Activated CD4-positive, alpha-beta T cell treated with anti-CD3 and anti-CD28 coated beads for 48 hours (primary cell): ENCODE measurements at regions not wholly inside any gene's neighbourhood (a gene's known extent, or its start where the extent isn't known, plus 50 kb on each side); places are given as distances from the start of the nearest gene placed in this dataset.

ENCODE experiments used
- DNase-seq: peaks from one replicate; pipeline ENCODE4 v3.0.0-alpha.2; 2020

GRCh38 chr4:18815081-18815778 lies 793.7 kb upstream of the LCORL start:
- DNase-seq, result no peak

GRCh38 chr4:18813771-18814170 lies 792.2 kb upstream of the LCORL start:
- no peak for DNase-seq

DNA sequence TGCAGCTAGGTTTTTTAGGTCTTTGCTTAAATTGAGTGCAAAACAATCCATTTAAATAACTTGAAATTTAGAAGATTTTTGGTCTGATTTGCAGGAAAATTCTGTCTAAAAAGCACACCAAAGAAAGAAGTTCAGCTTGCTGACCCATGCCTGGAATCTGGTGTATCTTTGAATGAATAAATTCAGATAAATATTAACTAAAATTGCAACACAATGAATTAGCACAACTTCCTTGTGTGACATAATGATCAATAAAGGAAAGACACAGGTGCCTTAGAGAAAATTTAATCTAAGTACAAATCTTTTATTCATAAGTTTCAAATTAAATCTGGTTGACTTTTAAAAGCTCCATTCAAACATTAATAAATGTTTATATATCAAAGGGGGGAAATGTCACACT lies 791.5 kb upstream of the LCORL start:
- no peak for DNase-seq

DNA sequence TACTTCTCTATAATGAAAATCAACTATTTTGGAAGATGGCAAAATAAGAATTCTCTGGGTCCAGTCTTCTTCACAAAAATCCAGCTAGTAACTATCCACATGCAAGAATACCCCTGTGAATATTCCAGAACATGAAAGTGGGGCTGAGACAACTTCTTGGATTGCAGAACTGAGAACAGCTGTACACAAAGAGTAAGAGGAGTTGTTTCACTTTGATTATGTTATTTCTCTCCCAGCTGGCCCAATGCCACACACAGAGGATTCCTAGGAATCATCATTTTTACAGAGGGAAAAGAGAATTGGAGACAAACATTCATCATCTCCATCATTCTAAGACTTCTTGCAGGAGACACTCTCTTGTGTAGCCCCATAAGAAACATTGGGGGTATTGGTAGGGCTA lies 782.2 kb upstream of the LCORL start:
- DNase-seq, result no peak

GRCh38 chr4:18798123-18798522 lies 776.6 kb upstream of the LCORL start:
- DNase-seq, result no peak

GRCh38 chr4:18795794-18796193 lies 774.2 kb upstream of the LCORL start:
- DNase-seq, result no peak

DNA sequence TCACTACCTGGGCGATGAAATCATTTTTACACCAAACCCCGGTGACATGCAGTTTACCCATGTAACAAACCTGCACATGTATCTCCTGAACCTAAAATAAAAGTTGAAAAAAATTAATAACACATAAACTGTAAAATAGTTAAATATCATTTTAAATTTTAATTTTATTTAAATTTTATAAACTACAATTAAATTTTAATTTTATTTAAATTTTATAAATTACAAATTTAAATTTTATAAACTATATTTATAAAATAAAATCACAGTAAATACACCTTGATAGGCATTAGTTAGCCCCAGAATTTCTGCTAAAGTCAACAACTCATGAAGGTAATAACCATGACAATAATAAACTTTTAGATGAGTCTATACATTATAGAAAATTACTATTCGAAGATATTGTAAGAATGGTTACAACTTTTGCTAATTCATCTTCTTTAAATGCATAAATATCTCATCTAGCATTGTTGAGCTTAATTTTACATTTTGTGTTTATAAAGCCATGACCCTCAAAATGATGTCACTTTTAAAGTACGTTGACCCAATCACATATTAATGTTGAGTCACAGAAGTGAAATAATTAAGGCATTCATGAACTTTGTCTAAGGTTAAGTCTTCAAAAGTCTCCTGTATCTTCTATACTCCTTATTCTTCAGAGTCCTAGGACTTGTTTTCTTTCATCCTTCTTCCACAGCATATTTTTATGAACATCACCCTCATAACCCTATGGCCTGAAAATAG lies 755.8 kb upstream of the LCORL start:
- DNase-seq, result no peak

DNA sequence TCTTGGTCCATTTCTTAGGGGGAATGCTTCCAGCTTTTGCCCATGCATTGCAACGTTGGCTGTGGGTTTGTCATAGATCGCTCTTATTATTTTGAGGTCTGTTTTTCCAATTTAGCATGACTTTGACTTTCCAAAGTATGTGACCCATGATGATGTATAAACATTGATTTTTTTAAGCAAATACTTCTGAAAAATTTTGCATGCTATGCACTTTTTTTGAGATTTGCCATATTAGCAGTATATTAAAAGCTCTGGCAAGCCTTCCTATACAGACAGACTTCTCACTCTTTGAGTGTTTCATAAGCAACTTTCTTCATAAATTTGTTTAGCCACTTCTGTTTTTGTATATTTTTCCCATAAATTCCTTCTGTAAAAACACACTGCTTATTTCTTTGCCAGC lies 746.4 kb upstream of the LCORL start:
- DNase-seq, result no peak

GRCh38 chr4:18756671-18757070 lies 735.1 kb upstream of the LCORL start:
- no peak for DNase-seq

DNA sequence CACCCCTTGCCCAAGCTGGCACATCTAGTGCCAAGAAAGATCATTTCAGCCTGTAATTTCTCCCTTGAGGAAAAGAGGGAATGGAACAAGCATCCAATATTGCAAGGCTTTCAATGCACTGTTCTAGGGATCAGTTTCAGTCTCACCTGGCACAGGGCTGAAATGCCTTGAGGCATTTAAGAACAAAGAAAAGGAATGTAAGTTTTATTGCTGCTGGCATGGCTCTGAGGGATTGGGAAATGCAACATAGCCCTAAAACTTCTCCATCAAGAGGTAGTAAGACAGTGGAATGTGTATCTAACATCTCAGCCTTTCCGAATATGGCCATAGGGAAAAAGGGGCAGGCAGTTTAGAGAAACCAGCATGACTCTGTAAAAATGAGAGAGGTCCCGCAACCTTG lies 732.6 kb upstream of the LCORL start:
- no peak for DNase-seq

GRCh38 chr4:18751083-18751482 lies 729.5 kb upstream of the LCORL start:
- no peak for DNase-seq

DNA sequence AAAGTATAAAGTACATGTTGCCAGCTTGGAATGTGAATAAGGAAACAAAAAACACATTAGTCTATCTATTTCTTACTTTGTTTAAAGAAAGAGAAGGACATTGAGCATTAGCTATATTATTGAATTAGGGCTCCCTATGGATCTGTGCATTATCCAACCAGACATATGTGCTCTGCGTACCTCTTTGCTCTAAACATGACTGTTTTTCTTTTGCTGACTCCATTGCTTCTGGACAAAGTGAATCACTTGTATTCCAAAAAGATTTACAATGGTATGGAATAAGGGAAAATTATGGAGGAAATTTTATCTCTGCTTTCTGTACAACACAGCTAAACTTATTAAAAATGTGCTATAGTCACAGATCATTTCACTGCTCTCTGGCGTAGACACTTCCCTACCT lies 727.8 kb upstream of the LCORL start:
- DNase-seq, result no peak

DNA sequence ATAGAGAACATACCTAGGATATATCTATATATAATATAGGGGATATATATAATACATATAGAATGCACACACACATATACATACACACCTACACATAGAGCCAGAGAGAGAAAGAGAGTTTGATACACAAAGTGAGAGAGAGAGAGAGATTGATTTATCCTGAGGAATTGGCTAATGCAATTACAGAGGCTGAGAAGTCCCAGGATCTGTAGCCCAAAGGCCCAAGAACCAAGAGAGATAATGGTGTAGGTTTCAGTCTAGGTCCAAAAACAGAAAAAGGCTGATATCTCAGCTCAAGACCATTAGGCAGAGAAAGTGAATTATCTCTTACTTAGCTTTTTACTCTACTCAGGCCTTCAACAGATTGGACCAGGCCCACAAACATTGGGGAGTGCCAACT lies 715.0 kb upstream of the LCORL start:
- no peak for DNase-seq

- DNase-seq, result no peak
These were observed 714.2 kb upstream of the LCORL start for GRCh38 chr4:18735740-18736268.

DNA sequence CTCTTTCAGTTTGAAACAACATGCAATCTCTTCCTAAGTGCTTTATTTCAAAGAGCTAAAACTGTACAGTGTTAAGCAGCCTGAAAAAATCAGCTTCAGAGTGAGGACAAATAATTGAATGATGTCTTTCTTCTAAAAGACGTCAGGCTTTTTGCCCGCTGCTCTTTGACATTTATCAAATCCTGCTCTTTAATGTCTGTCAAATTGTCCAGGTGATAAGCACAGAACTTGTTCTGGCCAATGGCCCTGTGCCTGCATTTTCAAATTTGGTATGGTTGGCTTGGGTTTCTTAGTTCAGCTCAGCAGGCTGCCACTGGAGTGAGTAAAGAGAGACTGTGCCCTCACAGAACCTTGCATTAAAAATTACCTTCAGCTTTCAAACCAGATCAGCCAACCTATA lies 712.9 kb upstream of the LCORL start:
- no peak for DNase-seq

DNA sequence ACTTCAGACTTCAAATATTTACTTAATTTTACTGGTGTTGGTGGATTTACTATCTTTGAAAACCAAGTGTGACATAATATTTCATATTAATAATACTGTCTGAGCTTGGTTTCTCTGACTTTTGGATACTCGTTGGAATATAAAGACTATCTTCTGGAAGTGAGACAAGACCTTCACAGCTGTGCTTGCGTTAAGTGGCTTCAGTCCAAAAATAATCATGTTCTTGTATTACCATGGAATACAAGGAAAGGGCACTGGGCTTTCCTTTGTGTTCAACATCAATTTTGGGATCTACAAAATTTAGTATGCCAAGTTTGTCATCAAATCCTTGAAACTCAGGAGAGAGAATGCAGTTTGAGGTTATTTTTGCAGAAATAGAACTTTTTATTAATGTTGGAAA lies 712.4 kb upstream of the LCORL start:
- no peak for DNase-seq

DNA sequence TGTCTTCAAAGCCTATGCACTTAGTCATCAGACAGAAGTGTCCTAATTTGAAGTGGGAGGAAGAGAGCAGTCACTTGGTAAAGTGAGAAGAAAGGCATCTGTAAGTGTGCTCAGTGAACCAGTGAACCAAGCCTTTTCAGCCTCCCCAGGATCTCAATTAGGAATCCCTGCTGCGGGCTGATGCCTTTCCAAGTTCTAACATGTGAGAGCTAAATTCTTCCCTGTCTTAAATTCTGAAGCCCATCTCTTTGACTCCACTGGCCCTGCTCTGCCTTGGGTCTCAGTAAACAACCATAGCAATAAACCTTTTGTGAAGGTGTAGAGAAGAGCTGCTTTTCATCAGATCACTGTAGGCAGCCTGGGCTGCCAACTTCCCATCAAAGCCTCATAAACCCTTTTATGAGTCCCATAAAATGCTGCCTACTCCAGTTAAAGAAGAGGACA lies 701.2 kb upstream of the LCORL start:
- DNase-seq, result no peak

- no peak for DNase-seq
These were observed 676.7 kb upstream of the LCORL start for GRCh38 chr4:18698119-18698883.

GRCh38 chr4:18695733-18696527 lies 674.4 kb upstream of the LCORL start:
- DNase-seq, result peak; percentile 2

DNA sequence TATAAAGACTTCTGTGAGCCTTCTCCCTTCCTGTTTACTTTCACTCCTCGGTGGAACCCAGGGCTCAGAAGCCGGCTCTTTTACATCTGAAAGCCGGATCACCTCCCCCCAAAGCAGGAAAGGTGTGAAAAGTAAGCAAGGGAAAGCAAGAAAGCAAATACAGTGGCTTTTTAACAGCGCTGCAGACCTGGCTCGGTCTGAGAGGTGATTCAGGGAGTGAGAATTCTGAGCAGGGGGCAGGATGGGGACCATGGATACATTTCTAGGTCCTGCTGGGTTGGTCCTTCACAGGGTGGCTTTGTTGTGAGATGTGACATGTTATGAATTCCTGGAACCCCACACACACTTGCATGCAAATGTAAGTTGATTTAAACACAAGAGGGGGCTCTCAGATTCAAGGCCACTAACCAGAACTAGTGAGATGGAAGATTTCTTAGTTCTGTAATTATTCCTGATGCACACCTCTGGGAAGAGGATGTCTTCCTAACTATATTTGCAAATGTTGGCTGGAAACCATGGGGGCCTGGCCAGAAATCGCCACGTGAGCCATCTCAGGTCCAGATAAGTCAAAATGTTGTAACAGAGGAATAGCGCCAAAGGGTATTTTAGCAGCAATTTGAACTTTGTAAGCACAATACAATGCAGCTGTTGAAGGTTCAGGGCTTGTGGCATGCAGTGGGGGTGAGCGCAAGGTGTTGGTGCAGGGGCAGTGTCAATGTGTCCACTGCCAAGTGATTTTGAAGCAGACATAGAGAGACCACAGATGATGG lies 670.1 kb upstream of the LCORL start:
- DNase-seq, result no peak

DNA sequence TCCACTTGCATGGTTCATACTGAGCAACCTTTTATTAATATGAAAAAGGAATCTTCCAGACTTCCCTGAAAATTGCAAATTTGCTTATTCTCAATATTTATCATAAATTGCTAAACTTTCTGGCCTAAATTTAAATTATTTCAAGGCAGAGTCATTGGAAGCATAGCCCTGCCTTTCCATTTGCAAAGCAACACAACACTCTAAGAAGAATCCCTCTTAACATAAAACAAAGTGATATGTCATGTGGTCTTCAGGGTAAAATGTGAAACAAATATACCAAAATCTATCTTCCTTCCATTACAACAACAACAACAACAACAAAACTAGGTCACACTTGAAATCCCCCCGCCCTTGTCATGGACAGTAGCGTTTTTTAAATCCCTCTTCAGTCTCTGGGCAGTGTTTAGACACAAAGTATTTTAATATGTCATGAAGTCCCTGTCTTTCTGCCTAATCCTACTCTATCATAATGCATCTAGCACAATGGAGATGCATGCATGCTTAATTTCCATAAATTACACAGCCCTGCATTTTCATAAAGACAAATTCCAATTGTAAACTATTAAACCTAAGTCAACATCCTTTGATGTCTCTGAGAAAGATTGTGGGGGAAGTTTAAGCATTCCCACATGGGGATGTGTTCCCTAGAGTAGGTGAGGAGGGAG lies 668.9 kb upstream of the LCORL start:
- DNase-seq, result no peak
